Adrenal gland (tissue), 5 donors: ENCODE measurements at regions not wholly inside any gene's neighbourhood (a gene's known extent, or its start where the extent isn't known, plus 50 kb on each side); places are given as distances from the start of the nearest gene placed in this dataset.

Experiments used
- POLR2A ChIP-seq, 2 donors: fragments of 450-650 bp; IDR thresholded peaks; one replicate each; pipeline ENCODE4 v1.6.1; 2017; ENCODE audit warnings: antibody characterized with exemption in 2 of 2, mild to moderate bottlenecking in 2 of 2, moderate library complexity in 1 of 2
- TF ChIP-seq, protein P1 (sequence below), 6 experiments: fragments of 450-650 bp in 4 of 6; fragments of 200-600 bp in 2 of 6; sonication (generic) in 1 of 6; IDR thresholded peaks; 1 replicate in 5 of 6; 2 replicates in 1 of 6; pipeline versions ENCODE4 v1.5.1 to v1.8.0; 2016 to 2021; ENCODE audit warnings: antibody characterized with exemption in 6 of 6, mild to moderate bottlenecking in 2 of 6, moderate library complexity in 1 of 6
- donor health status: DM: no; HTN: no; CAD: no.

DNA sequence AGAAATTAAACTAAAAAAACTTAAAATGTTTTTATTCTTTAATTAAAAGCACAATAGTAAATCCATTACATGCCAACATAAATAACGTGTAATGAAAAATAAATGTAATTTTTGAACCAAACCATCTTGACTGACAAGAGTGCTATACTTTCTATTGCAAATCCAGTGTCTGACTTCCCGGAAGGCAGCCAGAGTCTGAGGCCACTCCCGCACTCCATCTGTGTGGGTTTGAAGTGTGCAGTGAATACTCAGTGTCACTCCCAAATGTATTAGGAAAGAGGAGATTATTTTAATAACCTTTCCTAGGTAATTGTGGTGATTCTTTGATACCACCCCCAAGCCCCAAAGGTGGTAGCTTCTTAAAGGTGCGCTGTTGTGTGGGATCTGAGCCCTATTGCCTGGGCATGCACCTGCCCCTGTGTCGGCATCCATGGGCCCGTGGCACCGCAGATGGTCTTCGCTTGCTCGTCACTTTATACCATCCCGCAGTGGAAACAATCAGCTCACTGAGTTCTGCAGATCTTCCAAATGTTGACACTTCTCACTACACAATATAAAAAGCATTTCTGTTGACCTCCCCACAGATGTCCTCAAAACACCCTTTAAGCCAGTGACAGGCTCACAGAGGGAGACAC lies 391.2 kb downstream of the THBS2 start:
- TF ChIP-seq, protein P1, sequence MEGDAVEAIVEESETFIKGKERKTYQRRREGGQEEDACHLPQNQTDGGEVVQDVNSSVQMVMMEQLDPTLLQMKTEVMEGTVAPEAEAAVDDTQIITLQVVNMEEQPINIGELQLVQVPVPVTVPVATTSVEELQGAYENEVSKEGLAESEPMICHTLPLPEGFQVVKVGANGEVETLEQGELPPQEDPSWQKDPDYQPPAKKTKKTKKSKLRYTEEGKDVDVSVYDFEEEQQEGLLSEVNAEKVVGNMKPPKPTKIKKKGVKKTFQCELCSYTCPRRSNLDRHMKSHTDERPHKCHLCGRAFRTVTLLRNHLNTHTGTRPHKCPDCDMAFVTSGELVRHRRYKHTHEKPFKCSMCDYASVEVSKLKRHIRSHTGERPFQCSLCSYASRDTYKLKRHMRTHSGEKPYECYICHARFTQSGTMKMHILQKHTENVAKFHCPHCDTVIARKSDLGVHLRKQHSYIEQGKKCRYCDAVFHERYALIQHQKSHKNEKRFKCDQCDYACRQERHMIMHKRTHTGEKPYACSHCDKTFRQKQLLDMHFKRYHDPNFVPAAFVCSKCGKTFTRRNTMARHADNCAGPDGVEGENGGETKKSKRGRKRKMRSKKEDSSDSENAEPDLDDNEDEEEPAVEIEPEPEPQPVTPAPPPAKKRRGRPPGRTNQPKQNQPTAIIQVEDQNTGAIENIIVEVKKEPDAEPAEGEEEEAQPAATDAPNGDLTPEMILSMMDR (IDR thresholded peaks at IDR 0.05) = no peak
- TF ChIP-seq POLR2A (IDR thresholded peaks at IDR 0.05) = no peak
